ENCODE measurements at regions not wholly inside any gene's neighbourhood (a gene's known extent, or its start where the extent isn't known, plus 50 kb on each side); places are given as distances from the start of the nearest gene placed in this dataset.

DNA sequence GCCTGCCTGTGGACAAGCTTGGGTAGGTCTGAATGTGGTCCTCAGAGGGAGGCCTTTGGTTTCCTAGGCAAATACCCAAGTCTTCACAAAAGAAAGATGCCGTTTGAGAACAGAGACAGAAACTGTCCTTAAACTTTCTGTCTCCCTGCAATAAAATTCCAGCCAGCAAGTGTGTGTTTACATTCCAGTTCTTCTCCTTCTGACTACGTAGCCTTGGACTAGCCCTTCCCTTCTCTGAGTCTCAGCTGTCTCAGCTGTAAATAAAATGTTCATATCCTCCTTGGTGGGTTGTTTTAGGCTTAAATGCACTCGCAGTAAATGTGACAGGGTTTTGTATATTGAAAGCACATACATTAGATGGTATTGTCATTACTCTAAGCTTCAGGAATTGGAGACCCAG lies 561.2 kb upstream of the MKI67 start:
- no peak for DNase-seq (ENCODE audit: low read depth in 4 of 4, low spot score in 2 of 4)

- no peak for DNase-seq (ENCODE audit: low read depth in 4 of 4, low spot score in 2 of 4)
These were observed 561.8 kb upstream of the MKI67 start for GRCh38 chr10:128687927-128688549.

DNA sequence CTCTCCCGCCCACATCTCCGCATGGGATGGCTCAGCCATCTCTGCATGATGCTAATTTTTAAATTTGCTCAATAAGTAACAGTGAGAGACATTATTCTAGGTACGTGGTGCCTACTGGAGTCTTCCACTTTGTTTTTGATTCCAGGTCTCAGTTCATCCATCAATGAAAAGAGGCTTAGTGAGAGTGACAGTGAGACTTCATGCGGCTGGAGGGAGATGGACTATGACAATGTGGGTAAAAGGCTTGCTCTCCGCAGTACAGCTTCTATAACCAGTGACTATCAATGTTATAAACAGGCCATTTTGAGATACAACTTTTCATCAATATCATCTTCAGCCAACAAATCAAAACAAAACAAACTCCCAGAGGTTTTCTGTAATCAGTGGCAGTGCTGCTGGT lies 563.4 kb upstream of the MKI67 start:
- DNase-seq (ENCODE audit: low read depth in 4 of 4, low spot score in 2 of 4), result no peak

DNA sequence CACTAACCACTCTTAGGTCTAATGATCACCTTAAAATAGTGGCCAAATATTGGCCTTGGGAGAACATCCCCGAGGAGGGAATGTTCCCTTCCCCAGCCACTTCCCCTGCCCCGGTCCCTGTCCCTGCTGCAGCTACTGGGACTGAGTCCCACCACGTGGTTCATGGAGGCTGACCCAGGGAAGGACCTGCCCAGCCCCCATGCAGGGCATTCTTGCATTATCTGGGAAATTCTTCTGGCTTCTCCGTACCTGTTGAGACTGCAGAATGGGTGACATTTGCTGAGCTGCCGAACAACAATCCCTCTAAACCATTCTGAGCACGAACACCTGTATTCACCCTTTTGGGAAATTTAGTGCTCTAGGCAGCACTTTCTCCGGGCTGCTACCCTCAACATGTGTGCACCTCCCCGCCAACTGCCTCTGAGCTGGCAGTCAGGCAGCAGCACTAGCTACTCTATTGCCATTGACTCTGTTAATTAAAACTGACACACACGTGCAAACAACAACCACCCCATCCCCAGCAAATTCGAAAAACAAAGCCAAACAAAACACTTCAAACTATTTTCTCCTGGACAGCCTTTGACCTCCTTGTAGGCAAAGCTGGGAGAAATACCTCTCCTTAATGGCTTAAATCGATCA lies 567.4 kb upstream of the MKI67 start:
- DNase-seq (ENCODE audit: low read depth in 4 of 4, low spot score in 2 of 4), result no peak

DNA sequence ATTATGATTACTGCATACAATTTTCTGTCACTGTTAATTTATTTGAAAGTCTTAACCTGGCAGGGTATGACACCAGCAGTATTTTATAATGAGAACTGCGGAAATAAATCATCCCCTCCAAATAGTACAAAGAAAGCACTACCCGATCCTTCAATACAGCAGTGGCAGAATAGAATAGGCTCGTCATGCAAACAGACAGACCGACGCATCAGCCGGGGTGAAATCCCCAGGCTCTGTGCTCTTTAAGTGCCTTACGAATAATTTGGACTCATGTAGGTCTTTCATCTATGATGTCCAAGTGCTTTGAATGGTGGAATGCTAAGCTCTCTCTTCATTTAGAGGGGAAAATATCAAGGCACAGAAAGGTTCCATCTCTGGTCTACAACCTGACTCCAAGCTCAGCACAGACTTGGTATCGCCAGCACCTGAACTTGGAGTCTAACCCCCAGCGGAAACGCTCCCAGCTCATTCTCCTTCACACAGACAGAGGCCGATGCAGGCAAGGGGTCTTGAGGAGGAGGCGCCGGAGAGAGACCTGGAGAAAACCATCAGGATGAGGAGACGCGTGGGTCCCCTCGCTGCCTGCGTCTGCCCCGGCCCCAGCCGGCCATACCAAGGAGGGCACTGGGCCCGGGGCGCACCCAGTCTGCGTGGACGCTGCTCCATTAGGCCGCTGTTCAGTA lies 568.1 kb upstream of the MKI67 start:
- no peak for DNase-seq (ENCODE audit: low read depth in 4 of 4, low spot score in 2 of 4)

DNA sequence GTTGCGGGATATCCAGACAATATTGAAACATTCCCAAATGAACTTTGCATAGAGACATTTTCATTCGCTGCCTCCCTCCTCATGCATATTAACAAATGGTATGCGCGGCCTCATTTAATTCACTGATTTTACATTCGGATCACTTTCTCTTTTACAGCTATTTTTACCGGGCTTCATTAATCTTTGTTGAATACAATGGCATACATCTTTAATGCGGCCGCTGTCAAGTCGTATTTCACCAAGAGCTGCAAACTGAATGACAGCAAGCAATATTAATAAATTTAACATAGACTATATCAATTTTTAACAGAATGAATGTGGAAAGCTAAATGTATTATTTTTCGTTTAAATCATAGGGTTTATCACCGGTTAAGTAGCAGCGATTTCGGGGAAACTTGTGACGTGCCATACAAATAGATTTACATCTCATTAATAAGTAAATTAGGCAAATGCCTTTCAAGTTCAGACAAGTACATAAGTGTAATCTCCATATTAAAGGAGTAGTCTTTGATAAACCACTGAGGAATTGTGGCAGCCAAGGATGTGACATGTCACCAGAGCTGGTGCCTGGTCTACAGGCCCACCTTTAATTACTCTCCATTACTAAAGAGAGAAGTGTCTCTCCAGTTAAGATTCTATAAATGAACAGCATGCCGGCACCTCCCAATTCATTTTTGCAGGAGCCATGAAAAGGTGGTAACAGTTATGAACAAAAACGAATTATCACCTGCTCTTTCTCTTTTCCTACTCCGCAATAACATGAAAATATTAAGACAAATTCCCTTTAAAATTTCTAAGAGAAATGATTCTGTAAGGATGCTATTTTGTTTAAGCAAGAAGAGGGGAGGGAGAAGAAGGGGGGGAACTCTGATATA lies 568.9 kb upstream of the MKI67 start:
- no peak for DNase-seq (ENCODE audit: low read depth in 4 of 4, low spot score in 2 of 4)

DNA sequence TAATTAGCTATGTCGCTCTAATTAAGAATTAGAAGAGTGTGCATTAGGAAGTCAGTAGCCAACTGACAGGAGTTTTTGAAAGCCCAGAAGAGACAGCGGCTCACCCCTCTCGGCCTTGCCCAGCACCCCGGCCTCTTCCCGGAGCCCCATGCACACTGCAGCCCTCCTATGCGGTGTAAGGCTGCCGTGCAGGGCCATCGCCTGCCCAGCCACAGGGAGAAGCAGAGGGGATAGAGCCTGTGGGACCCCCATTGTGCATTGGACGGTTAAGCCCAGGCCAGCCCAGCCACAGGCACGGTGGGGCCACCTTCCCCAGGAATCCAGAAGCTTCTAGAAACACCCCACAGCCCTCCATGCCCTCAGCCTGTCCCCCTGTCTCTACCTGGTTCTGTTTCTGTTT lies 569.7 kb upstream of the MKI67 start:
- DNase-seq (ENCODE audit: low read depth in 4 of 4, low spot score in 2 of 4), result no peak

- no peak for DNase-seq (ENCODE audit: low read depth in 4 of 4, low spot score in 2 of 4)
These were observed 571.2 kb upstream of the MKI67 start for GRCh38 chr10:128697437-128697836.

- no peak for DNase-seq (ENCODE audit: low read depth in 4 of 4, low spot score in 2 of 4)
These were observed 575.2 kb upstream of the MKI67 start for GRCh38 chr10:128701381-128701780.

- no peak for DNase-seq (ENCODE audit: low read depth in 4 of 4, low spot score in 2 of 4)
These were observed 575.6 kb upstream of the MKI67 start for GRCh38 chr10:128701837-128702236.

- DNase-seq (ENCODE audit: low read depth in 4 of 4, low spot score in 2 of 4), result no peak
These were observed 578.5 kb upstream of the MKI67 start for GRCh38 chr10:128704716-128705115.

DNA sequence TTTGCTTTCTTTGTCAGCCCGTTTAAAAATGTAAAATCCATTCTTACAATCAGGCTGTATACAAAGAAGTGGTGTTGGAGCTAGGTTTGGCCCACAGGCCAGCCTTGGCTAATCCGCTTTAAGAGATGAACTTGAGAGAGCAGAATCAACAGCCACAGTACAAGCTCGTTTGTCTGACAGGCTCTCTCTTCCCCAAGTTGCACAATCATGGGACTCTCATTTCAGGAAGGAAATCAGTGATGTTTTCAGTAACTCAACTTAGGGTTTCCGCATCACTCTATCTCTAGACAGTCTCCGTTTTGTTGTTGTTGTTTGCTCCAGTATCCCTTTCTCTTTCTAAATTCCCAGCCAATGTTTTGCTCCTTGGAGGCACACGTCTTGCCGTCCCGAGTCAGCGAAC lies 582.0 kb upstream of the MKI67 start:
- DNase-seq (ENCODE audit: low read depth in 4 of 4, low spot score in 2 of 4), result no peak

GRCh38 chr10:128709686-128710085 lies 583.5 kb upstream of the MKI67 start:
- no peak for DNase-seq (ENCODE audit: low read depth in 4 of 4, low spot score in 2 of 4)

DNA sequence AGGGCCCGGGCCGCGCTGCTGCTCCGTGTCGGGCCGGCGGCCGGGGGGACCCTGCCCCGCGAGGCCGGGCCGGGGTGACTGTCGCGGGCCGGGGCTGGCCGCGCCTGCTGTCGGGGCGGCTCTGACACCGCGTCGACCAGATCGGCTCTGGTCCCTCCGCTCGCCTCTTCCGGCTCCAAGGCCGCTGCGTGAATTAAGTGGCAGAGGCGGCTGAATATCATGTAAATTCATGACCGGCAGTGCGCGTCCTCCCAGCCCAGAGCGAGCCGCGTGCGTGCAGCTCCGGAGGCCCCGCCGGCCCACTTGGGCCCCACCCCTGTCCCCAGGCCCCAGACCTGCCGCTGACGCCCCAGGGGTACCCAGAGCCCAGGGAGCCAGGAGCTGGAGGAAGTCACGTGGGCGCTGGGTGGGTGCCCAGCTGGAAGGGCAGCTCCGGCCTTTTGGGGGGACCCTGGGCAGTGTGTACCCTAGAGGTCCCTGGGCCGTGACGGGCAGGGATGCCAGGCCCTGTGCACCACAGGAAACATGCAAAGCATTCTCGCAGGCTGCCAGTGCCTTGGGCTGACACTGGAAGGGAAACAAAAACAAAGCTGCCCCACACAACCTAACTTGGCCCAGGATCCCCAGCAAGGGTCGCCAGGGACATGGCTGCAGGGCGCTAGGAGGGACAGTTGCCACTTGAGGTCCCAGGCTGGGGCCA lies 584.0 kb upstream of the MKI67 start:
- no peak for DNase-seq (ENCODE audit: low read depth in 4 of 4, low spot score in 2 of 4)

- DNase-seq (ENCODE audit: low read depth in 4 of 4, low spot score in 2 of 4), result no peak
These were observed 584.6 kb upstream of the MKI67 start for GRCh38 chr10:128710798-128711183.

GRCh38 chr10:128711806-128712205 lies 585.6 kb upstream of the MKI67 start:
- no peak for DNase-seq (ENCODE audit: low read depth in 4 of 4, low spot score in 2 of 4)

DNA sequence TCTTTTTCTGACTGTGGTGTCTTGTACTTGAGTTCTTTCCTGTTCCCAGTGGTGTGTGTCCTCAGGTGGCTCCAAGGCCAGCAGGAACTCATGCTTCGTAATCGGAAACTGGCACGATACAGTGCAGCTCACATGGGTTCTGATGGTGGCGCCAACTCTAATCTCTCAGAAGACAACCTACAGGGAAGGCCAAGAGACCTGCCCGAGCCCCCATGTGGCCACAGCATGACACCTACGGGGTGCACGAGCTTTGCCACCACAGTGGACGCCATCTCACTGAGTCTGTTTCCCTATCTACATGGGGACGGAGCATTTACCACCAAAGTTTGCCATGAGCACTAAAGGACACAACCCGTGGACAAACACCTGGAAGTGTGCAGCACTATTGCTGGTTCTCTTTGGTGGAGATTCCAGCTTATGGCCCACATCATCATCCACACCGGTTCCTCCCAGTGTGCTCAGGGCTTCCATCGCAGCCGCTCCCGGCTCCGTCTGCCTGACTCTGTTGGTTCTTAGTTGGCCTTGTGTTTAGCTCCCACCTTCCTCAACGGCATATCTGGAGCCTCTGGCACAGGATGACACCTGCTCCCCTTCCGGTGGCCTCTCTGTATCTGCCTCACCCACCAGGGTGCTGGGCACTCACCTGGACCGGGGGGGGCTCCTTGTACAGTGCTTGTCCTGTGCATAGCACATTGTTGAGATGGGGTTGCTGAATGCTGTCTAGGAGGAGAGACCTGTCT lies 586.6 kb upstream of the MKI67 start:
- DNase-seq (ENCODE audit: low read depth in 4 of 4, low spot score in 2 of 4), result no peak

DNA sequence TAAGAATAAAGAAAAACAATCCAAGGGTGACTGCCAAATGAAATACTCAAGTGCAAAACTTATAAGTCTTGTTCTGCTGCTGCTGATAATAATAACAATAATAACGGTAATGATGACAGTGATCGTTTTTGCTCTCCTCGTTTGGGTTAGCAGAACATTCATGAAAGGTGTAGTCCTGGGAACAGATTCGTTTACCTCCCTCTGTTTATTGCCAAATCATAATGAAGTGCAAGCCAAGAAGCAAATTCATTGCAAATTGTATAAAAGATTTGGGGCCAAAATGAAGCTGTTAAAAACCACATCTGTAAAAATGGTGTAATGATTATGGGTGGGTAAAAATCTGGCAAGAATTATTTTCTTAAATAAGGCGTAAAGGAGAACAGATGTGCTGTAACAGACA lies 587.2 kb upstream of the MKI67 start:
- DNase-seq (ENCODE audit: low read depth in 4 of 4, low spot score in 2 of 4), result no peak

GRCh38 chr10:128713874-128714570 lies 587.8 kb upstream of the MKI67 start:
- DNase-seq (ENCODE audit: low read depth in 4 of 4, low spot score in 2 of 4), result no peak
